ENCODE measurements at regions not wholly inside any gene's neighbourhood (a gene's known extent, or its start where the extent isn't known, plus 50 kb on each side); places are given as distances from the start of the nearest gene placed in this dataset.

GRCh38 chr13:86402500-86402899 is 603.3 kb upstream of the SLITRK6 start:
- no peak for DNase-seq
- Histone ChIP-seq H3K4me3 (no peak overlapping the region), H3K27me3 (no peaks in the 10 kb centered on the region), H3K36me3 (no peaks in the 10 kb centered on the region), H3K27ac (no peak overlapping the region), H3K4me1 (no peaks in the 10 kb centered on the region), H3K9me3 (no peaks in the 10 kb centered on the region)
- in situ Hi-C loops (cut with MboI; ENCODE audit: low sequenced_read_pairs in 4 of 4) (no loop called here), intact Hi-C loops (cut with DNase I; ENCODE audit: low total_unique reads) (no loop called here)
- no peak for ATAC-seq
- no peak for TF ChIP-seq CTCF (IDR thresholded peaks at IDR 0.05 in 4 of 5, conservative IDR thresholded peaks at IDR 0.05 in 1 of 5)
- TF ChIP-seq POLR2A (IDR thresholded peaks at IDR 0.05) = no peak

DNA sequence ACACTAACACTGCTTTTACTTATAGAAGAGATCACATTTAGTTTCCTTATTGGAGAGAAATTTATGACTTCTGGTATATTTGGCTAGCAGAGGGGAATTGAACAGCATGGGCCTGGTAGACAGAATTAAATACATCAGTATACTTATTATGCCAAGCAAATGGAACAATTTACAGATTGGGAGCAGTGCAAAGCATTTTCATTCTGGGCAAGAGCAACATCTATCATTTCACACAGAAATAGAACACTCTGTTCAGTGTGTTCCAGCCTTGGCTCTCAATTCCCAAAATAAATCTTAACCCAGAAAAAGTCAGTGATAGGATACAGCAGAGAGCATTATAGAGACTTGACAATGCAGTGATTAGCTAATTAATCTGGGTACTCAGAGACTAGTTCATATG is 604.0 kb upstream of the SLITRK6 start:
- ATAC-seq = no peak
- intact Hi-C loops (cut with DNase I; ENCODE audit: low total_unique reads) = no loop called here
- no peaks in the 10 kb centered on the region for H3K9me3 ChIP-seq
- no peaks in the 10 kb centered on the region for H3K36me3 ChIP-seq
- TF ChIP-seq POLR2A (IDR thresholded peaks at IDR 0.05) = no peak
- no peak for TF ChIP-seq CTCF (IDR thresholded peaks at IDR 0.05 in 4 of 5, conservative IDR thresholded peaks at IDR 0.05 in 1 of 5)
- no peaks in the 10 kb centered on the region for H3K27me3 ChIP-seq
- in situ Hi-C loops (cut with MboI; ENCODE audit: low sequenced_read_pairs in 4 of 4) = no loop called here
- H3K27ac ChIP-seq = no peak overlapping the region
- no peak for DNase-seq
- H3K4me1 ChIP-seq = no peaks in the 10 kb centered on the region
- H3K4me3 ChIP-seq = no peak overlapping the region

GRCh38 chr13:86409466-86410241 is 610.4 kb upstream of the SLITRK6 start:
- in situ Hi-C loops (cut with MboI; ENCODE audit: low sequenced_read_pairs in 4 of 4) = no loop called here
- no peaks in the 10 kb centered on the region for H3K36me3 ChIP-seq
- no peaks in the 10 kb centered on the region for H3K4me1 ChIP-seq
- H3K27me3 ChIP-seq = no peaks in the 10 kb centered on the region
- no peaks in the 10 kb centered on the region for H3K9me3 ChIP-seq
- TF ChIP-seq POLR2A (IDR thresholded peaks at IDR 0.05) (no peak), CTCF (IDR thresholded peaks at IDR 0.05 in 4 of 5, conservative IDR thresholded peaks at IDR 0.05 in 1 of 5) (no peak)
- DNase-seq (no peak), ATAC-seq (no peak)
- no peak overlapping the region for H3K27ac ChIP-seq
- intact Hi-C loops (cut with DNase I; ENCODE audit: low total_unique reads) = no loop called here
- no peak overlapping the region for H3K4me3 ChIP-seq

GRCh38 chr13:86425170-86425815 is 626.1 kb upstream of the SLITRK6 start:
- Histone ChIP-seq H3K27me3 (no peaks in the 10 kb centered on the region), H3K4me1 (no peaks in the 10 kb centered on the region), H3K27ac (no peak overlapping the region), H3K4me3 (no peak overlapping the region), H3K9me3 (no peaks in the 10 kb centered on the region), H3K36me3 (no peaks in the 10 kb centered on the region)
- TF ChIP-seq CTCF (IDR thresholded peaks at IDR 0.05 in 4 of 5, conservative IDR thresholded peaks at IDR 0.05 in 1 of 5) (no peak), POLR2A (IDR thresholded peaks at IDR 0.05) (no peak)
- in situ Hi-C loops (cut with MboI; ENCODE audit: low sequenced_read_pairs in 4 of 4) = no loop called here
- ATAC-seq (no peak), DNase-seq (no peak)
- intact Hi-C loops (cut with DNase I; ENCODE audit: low total_unique reads) = no loop called here

Data from gastrocnemius medialis (tissue), 4 donors.